Bronchial epithelial cell (primary cell): ENCODE measurements at regions not wholly inside any gene's neighbourhood (a gene's known extent, or its start where the extent isn't known, plus 50 kb on each side); places are given as distances from the start of the nearest gene placed in this dataset.

ENCODE experiments used
- DNase-seq: peaks from one replicate; pipeline ENCODE4 v3.0.0-alpha.2; 2010; ENCODE audit warnings: low read depth
- FAIRE-seq: peaks from 2 replicates; lab custom pipeline; 2011; peaks lifted over from hg19 to GRCh38; lab: Jason Lieb, UNC
- H3K27me3 ChIP-seq: 2 replicates; pipeline ENCODE4 v1.5.1; 2011; ENCODE audit warnings: low read length; ENCODE audit not compliant: control insufficient read depth, insufficient read depth
- H3K36me3 ChIP-seq: 2 replicates; pipeline ENCODE4 v1.5.1; 2011; ENCODE audit warnings: low read length; ENCODE audit not compliant: control insufficient read depth, insufficient read depth
- H3K4me3 ChIP-seq: 2 replicates; pipeline ENCODE4 v1.5.1; 2011; ENCODE audit warnings: mild to moderate bottlenecking, low read depth, low read length, control low read depth
- CTCF ChIP-seq: IDR thresholded peaks from 2 replicates; pipeline ENCODE4 v1.5.1; 2011; ENCODE audit warnings: mild to moderate bottlenecking, moderate library complexity, low read length, control low read depth, inconsistent platforms; ENCODE audit not compliant: insufficient read depth, severe bottlenecking

- no peak overlapping the region for H3K4me3 ChIP-seq
- TF ChIP-seq CTCF: no peak
- DNase-seq (no peak), FAIRE-seq (no peak)
- peaks cover 1% of the 10 kb centered on the region for H3K27me3 ChIP-seq
- H3K36me3 ChIP-seq: no peaks in the 10 kb centered on the region
Measured at GRCh38 chr7:23963461-23964165, 253.6 kb downstream of the STK31 start.

GRCh38 chr7:23964715-23965114 is 254.7 kb downstream of the STK31 start:
- no peak for FAIRE-seq
- no peak for TF ChIP-seq CTCF
- H3K36me3 ChIP-seq: no peaks in the 10 kb centered on the region
- peaks cover 1% of the 10 kb centered on the region for H3K27me3 ChIP-seq
- no peak for DNase-seq
- H3K4me3 ChIP-seq: no peak overlapping the region

DNA sequence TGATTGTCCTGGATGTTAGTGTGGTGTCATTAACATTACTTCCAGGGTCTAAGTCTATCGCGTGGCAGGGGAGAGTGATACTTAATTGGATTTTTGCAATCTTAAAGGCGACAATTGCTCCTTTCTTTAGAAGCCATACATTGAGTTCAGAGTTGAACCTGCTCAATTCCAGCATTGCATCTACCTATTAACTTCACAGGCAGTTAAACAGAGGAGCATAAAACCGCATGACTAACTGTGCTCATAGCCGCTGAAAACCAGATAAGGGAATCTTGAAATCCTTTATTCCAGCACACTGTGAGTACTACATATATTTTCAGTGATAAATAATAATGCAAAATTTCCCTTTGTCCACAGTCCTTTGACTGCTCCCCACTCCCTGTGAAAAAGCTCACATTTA is 255.3 kb downstream of the STK31 start:
- FAIRE-seq: no peak
- no peak for TF ChIP-seq CTCF
- H3K4me3 ChIP-seq: no peak overlapping the region
- no peaks in the 10 kb centered on the region for H3K36me3 ChIP-seq
- DNase-seq: no peak
- H3K27me3 ChIP-seq: peaks cover 1% of the 10 kb centered on the region

- no peak for TF ChIP-seq CTCF
- no peaks in the 10 kb centered on the region for H3K36me3 ChIP-seq
- H3K27me3 ChIP-seq: no peaks in the 10 kb centered on the region
- H3K4me3 ChIP-seq: no peak overlapping the region
- FAIRE-seq (no peak), DNase-seq (no peak)
Measured at GRCh38 chr7:23966941-23967340, 256.9 kb downstream of the STK31 start.

- no peaks in the 10 kb centered on the region for H3K27me3 ChIP-seq
- no peak for TF ChIP-seq CTCF
- no peak overlapping the region for H3K4me3 ChIP-seq
- DNase-seq (peak; percentile 3), FAIRE-seq (no peak)
- H3K36me3 ChIP-seq: no peaks in the 10 kb centered on the region
Measured at GRCh38 chr7:23967949-23968599, 258.1 kb downstream of the STK31 start.

DNA sequence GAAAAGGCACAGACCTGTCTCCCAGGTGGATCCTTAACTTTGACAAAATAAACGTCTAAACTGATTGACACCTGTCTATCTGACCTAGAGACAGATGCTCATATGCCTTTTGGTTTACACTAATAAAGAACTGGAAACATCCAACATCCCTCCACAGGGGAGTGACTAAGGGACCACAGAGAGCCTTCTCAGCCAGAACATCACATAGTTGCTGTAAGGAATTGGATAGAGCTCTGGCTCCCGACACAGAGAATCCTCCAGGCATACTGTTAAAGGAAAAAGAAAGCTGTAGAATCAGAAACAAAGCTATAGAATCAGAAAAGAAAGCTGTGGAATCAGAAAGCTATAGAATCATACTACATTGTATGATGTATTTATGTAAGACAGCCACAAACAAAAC is 258.8 kb downstream of the STK31 start:
- TF ChIP-seq CTCF: no peak
- FAIRE-seq (no peak), DNase-seq (no peak)
- no peaks in the 10 kb centered on the region for H3K27me3 ChIP-seq
- H3K36me3 ChIP-seq: no peaks in the 10 kb centered on the region
- no peak overlapping the region for H3K4me3 ChIP-seq
